ENCODE measurements at regions not wholly inside any gene's neighbourhood (a gene's known extent, or its start where the extent isn't known, plus 50 kb on each side); places are given as distances from the start of the nearest gene placed in this dataset.

GRCh38 chr3:31079689-31080088 lies 185.2 kb upstream of the GADL1 start:
- Histone ChIP-seq H3K27ac (no peak overlapping the region), H3K4me1 (no peaks in the 10 kb centered on the region), H3K9me3 (no peaks in the 10 kb centered on the region), H3K4me3 (no peak overlapping the region), H3K4me2 (no peak overlapping the region)
- FAIRE-seq (no peak), ATAC-seq (no peak), DNase-seq (ENCODE audit: low read depth in 1 of 2, low spot score in 1 of 2) (no peak)
- CTCF ChIA-PET: interaction anchor here (1.1 kb wide), 1 partner anchor 146 kb away, joined by 3 read pairs; no protein-coding TSS in a partner anchor
- POLR2A ChIA-PET: no interaction called here
- TF ChIP-seq MYC (IDR thresholded peaks at IDR 0.05; ENCODE audit: borderline replicate concordance, low read length) (no peak), TP53 (CRISPR knock-in tag; IDR thresholded peaks at IDR 0.05) (no peak), TFCP2L1 (CRISPR knock-in tag; IDR thresholded peaks at IDR 0.05) (no peak), EHMT2 (IDR thresholded peaks at IDR 0.05; ENCODE audit: low read depth) (no peak), HOXB13 (CRISPR knock-in tag; IDR thresholded peaks at IDR 0.05; ENCODE audit: low read depth) (no peak), POLR2AphosphoS2 (conservative IDR thresholded peaks at IDR 0.05; ENCODE audit: low read length) (no peak), RCOR1 (IDR thresholded peaks at IDR 0.05; ENCODE audit: low read depth, low read length) (no peak), FOSL2 (IDR thresholded peaks at IDR 0.05) (no peak), FOSL2 (CRISPR knock-in tag; IDR thresholded peaks at IDR 0.05) (no peak), E2F6 (IDR thresholded peaks at IDR 0.05; ENCODE audit: borderline replicate concordance, low read depth) (no peak), MAX (IDR thresholded peaks at IDR 0.05) (no peak), POLR2A (IDR thresholded peaks at IDR 0.05; ENCODE audit: low read length) (no peak), REST (IDR thresholded peaks at IDR 0.05) (no peak), BHLHE40 (IDR thresholded peaks at IDR 0.05; ENCODE audit: low read depth, low read length) (no peak), SREBF2 (IDR thresholded peaks at IDR 0.05) (no peak)
- TF ChIP-seq, protein P1, sequence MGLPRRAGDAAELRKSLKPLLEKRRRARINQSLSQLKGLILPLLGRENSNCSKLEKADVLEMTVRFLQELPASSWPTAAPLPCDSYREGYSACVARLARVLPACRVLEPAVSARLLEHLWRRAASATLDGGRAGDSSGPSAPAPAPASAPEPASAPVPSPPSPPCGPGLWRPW (IDR thresholded peaks at IDR 0.05): no peak
- TF ChIP-seq, protein P2, sequence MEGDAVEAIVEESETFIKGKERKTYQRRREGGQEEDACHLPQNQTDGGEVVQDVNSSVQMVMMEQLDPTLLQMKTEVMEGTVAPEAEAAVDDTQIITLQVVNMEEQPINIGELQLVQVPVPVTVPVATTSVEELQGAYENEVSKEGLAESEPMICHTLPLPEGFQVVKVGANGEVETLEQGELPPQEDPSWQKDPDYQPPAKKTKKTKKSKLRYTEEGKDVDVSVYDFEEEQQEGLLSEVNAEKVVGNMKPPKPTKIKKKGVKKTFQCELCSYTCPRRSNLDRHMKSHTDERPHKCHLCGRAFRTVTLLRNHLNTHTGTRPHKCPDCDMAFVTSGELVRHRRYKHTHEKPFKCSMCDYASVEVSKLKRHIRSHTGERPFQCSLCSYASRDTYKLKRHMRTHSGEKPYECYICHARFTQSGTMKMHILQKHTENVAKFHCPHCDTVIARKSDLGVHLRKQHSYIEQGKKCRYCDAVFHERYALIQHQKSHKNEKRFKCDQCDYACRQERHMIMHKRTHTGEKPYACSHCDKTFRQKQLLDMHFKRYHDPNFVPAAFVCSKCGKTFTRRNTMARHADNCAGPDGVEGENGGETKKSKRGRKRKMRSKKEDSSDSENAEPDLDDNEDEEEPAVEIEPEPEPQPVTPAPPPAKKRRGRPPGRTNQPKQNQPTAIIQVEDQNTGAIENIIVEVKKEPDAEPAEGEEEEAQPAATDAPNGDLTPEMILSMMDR (IDR thresholded peaks at IDR 0.05): no peak
- WGBS (ENCODE audit: missing lambda C conversion rate): 55% methylated on average over 4 of the region's 4 CpGs

DNA sequence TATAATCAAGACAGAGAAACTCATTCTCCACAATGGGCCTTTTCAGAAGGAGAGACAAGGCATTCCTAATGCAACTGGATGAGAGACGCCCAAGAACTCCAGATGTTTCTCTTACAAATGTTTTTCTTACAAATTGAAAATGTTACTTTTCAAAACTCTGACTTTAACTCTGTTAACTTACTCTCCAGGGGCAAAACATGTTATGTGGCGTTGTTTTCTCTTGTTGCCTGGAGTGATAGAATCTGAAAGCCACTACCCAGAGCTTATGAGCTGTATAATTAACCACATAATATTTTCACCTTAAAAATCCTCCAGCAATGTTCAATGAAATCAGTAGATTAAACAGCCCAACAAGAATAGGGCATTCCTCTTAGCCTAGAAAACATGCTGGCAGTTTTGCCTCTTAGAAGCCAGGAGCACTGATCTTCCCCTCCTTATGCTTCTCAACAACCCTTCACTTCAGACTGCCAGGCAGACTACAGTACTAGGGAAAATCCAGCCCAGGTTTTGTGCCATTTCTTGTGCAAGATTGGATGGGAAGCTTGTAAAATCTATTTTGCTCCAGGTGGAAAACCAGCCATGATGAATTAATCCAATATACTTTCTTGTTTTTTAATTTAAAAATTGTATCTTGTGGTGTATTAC lies 186.7 kb upstream of the GADL1 start:
- no peak for TF ChIP-seq NFE2L2 (conservative IDR thresholded peaks at IDR 0.05; ENCODE audit: low read length)
- ATAC-seq: no peak
- no peak for DNase-seq (ENCODE audit: low read depth in 1 of 2, low spot score in 1 of 2)
- H3K27ac ChIP-seq: no peak overlapping the region
- ChIA-PET POLR2A (no interaction called here), CTCF (interaction anchor here (0.8 to 1.6 kb wide), 2 partner anchors 110 to 311 kb away, joined by 3 to 4 read pairs; no protein-coding TSS in a partner anchor)
- H3K4me3 ChIP-seq: no peak overlapping the region
- H3K4me2 ChIP-seq: no peak overlapping the region
- no peaks in the 10 kb centered on the region for H3K9me3 ChIP-seq
- no peaks in the 10 kb centered on the region for H3K4me1 ChIP-seq
- FAIRE-seq: no peak
- WGBS (ENCODE audit: missing lambda C conversion rate): 40% methylated on average over 2 of the region's 2 CpGs

- no peak for ATAC-seq
- no peak for FAIRE-seq
- ChIA-PET POLR2A (no interaction called here), CTCF (no interaction called here)
- no peak overlapping the region for H3K4me2 ChIP-seq
- H3K27ac ChIP-seq: no peak overlapping the region
- H3K4me1 ChIP-seq: no peaks in the 10 kb centered on the region
- TF ChIP-seq FOSL2 (IDR thresholded peaks at IDR 0.05) (no peak), FOSL2 (CRISPR knock-in tag; IDR thresholded peaks at IDR 0.05) (no peak), GATA3 (IDR thresholded peaks at IDR 0.05; ENCODE audit: borderline replicate concordance) (no peak), MAX (IDR thresholded peaks at IDR 0.05) (no peak), HDAC2 (IDR thresholded peaks at IDR 0.05) (no peak), ZNF302 (CRISPR knock-in tag; IDR thresholded peaks at IDR 0.05) (no peak), SMC3 (IDR thresholded peaks at IDR 0.05) (no peak), E2F6 (IDR thresholded peaks at IDR 0.05; ENCODE audit: borderline replicate concordance, low read depth) (no peak), FOSB (CRISPR knock-in tag; IDR thresholded peaks at IDR 0.05) (no peak), JUN (IDR thresholded peaks at IDR 0.05) (no peak)
- TF ChIP-seq, protein P1 (IDR thresholded peaks at IDR 0.05): no peak
- no peaks in the 10 kb centered on the region for H3K9me3 ChIP-seq
- no peak overlapping the region for H3K4me3 ChIP-seq
- no peak for DNase-seq (ENCODE audit: low read depth in 1 of 2, low spot score in 1 of 2)
Measured at GRCh38 chr3:31086148-31086547, 191.7 kb upstream of the GADL1 start.

Measured in A549 (cell line).